GM19438 (cell line): ENCODE measurements at regions not wholly inside any gene's neighbourhood (a gene's known extent, or its start where the extent isn't known, plus 50 kb on each side); places are given as distances from the start of the nearest gene placed in this dataset.
"Not testable (repeated sequence)": the region's sequence is repeated elsewhere in the genome, so short reads cannot be mapped to it uniquely, and the experiment has no call there.

Source experiments
- ATAC-seq: cut with Tn5 transposase; IDR thresholded peaks from one replicate; pipeline ENCODE4 v1.9.1; 2021; ENCODE audit warnings: low read depth; ENCODE audit not compliant: unreplicated experiment

GRCh38 chr2:226118471-226119429 is 680.9 kb downstream of the IRS1 start:
- ATAC-seq, result no peak

DNA sequence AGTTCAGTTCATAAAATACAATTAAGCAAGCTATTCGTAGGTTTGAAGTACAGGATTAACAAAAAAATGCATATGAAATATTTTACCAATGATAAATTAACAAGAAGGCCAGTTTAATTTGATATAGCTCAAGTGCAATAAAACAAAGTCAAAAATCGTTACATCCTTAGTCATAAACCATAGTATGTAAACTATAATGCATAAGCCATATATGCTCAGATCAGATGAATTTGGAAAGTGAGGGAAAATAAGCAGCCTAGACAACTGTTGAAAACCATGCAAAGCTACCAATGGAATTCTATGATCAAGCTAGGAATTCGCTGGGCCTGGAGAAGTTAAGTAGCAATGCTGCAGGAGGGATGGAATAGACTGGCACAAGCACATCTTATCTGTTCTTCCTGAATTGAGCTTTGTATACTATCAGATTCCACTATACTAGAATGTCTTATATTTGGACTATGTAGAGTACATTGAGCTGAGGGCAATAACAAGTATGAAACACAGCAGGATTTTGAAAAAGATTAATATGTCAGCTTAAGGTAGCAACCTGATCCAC is 682.0 kb downstream of the IRS1 start:
- ATAC-seq, result no peak

DNA sequence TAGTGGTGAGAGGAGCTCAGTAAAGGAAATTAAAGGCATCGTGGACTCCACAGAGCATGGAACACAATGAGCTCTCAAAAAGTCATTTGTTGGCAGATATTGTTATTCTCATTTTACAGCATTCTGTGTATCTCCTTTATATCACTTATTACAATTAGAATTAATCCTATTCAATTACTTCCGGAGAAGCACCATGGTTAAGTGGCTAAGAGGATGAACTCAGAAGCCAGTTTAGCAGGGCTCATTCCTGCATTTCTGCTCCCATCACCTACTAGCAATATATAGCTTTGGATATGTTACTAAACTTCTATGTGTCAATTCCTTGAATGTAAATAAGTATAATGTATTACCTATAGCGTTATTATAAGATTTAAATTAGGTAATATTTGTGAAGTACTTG is 683.3 kb downstream of the IRS1 start:
- no peak for ATAC-seq

- ATAC-seq, result no peak
Observed at GRCh38 chr2:226115832-226116200, 683.8 kb downstream of the IRS1 start.

DNA sequence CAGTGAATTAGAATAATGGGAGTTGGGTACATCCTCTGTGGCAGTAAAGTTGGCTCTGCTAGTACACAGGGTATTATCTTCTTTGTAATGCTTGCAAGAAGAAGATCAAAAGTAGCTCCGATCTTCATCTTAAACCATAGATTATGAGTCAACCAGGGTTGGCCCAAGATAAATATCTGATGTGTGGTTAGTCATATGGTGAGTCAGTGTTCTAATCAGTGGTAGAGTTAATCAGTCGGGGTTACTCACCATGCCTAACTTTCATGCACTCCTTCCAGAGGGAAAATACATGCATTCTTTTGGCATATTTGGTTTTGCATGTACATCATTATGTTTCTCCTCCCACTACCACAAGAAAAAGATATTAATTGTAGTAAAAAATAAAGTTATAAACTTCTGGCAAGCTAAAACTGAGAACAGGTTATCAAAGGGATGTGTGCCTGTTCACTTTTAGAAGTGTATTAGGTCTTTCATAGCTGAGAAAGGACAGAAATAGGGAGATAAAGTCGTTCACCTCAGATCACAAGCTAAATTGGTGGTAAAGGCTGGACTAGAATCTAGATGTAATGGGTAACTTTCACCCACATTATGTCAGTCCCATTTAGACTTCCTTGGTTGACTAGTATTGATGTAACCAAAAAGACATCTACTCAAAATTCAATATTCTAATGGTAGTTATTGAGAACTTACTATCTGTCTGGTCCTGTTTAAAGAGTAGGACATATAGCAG is 684.4 kb downstream of the IRS1 start:
- ATAC-seq, result no peak

DNA sequence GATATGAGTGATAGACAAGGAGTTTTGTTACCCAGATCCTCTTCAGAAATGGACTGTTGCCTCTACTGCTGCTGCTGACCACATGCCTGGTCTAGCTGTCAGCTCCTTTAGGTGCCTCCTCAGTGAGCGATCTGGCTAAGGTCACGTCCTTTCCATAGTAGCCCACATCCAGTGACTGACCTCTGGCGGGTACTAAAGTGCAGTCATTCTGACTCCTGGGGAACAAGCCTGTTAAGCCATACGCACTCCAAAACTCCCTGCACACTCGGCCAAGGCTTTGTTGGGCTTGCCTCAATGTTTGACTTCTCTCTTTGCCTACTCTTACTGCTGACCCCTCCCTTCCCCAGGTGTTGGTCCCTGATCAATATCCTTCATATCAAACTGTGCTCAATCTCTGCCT is 685.2 kb downstream of the IRS1 start:
- no peak for ATAC-seq

DNA sequence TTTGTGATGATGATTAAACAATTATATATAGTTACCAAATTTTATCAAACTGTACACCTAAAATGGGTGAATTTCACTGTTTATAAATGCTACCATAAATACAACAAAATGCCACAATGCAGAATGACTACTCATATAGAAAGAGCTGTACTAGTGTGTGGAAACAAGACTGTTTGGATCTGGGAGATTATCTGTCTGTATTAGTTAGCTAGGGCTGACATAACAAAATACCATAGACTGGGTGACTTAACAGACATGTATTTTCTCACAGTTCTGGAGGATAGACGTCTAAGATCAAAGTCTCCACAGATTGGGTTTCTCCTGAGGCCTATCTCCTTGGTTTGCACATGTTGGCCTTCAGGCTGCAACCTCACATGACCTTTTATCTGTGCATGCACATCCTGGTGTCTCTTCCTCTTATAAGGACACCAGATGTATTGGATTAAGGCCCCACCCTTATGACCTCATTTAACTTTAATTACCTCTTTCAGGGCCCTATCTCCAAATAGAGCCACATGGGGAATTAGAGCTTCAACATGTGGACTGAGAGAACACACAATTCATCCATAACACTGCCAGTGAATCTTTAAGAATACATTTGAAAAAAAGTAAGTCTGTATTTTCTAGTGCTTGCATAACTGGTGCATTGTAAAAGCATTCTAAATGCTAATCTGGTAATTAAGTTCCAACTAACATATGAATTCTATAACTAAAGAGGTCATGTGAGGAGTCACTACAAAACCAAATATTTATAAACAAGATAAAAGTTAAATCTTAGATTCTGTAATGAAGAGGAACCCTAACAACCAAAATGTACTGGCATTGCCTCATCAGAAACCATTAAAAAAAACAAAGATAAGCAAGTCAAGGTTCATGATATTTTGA is 699.6 kb downstream of the NYAP2 start:
- ATAC-seq, result no peak

DNA sequence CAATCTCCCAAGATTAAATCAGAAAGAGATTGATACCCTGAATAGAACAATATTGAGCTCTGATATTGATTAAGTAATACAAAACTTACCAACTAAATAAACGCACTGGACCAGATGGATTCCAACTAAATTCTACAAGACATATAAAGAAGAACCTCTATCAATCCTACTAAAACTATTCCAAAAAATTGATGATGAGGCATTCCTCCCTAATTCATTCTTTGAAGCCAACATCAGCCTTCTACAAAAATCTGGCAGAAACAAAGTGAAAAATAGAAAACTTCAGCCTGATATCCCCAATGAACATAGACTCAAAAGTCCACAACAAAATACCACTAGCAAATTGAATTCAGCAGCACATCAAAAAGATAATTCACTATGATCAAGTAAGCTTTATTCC is 695.5 kb downstream of the NYAP2 start:
- no peak for ATAC-seq

GRCh38 chr2:226093364-226093763 is 693.9 kb downstream of the NYAP2 start:
- ATAC-seq, result no peak

GRCh38 chr2:226088366-226088674 is 688.8 kb downstream of the NYAP2 start:
- ATAC-seq, result no peak

DNA sequence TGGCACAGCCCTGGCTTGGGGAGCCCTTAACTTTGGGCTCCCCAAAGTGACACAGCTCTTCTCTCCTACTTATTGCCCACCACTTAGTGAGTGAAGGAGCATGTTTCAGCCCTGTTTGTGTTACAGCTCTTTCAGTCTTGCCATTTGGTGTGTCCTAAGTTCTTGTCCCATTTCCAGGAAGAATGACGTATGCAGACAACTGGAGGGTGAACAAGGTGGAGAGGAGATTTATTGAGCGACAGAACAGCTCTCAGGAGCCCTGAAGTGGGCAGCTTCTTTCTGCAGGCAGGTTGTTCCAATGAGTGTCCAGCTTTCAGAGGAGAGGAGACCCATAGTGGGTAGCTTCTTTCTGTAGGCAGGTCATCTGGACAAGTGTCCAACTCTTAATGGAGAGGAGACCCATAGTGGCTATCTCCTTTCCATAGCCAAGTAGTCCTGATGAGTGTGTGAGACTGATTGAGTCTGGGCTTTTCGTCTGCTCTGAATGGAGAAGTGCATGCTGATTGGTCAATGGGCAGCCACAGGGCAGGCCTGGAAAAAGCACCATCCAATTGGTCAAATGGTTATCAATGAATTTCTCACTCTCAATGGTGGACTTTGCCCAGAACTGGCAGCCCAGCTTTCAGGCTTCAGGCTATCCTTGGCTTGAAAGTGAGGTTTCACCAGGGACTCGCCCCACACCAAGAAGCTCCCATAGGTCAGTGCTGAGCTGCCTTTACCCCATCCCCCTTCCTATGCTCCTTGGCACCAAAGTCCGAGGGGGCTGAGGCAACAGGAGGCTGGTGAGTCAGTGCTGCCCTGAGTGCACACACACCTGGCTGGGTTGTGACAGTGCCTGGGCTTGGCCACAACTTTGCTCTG is 688.2 kb downstream of the NYAP2 start:
- ATAC-seq, result no peak

GRCh38 chr2:226087051-226087450 is 687.5 kb downstream of the NYAP2 start:
- ATAC-seq, result no peak

- ATAC-seq, result no peak
Observed at GRCh38 chr2:226086190-226086589, 686.7 kb downstream of the NYAP2 start.

- ATAC-seq, result not testable (repeated sequence)
Observed at GRCh38 chr2:226085425-226085824, 685.9 kb downstream of the NYAP2 start.

- ATAC-seq, result no peak
Observed at GRCh38 chr2:226080334-226080733, 680.8 kb downstream of the NYAP2 start.

- no peak for ATAC-seq
Observed at GRCh38 chr2:226079671-226080181, 680.2 kb downstream of the NYAP2 start.

- ATAC-seq, result no peak
Observed at GRCh38 chr2:226079196-226079595, 679.7 kb downstream of the NYAP2 start.

DNA sequence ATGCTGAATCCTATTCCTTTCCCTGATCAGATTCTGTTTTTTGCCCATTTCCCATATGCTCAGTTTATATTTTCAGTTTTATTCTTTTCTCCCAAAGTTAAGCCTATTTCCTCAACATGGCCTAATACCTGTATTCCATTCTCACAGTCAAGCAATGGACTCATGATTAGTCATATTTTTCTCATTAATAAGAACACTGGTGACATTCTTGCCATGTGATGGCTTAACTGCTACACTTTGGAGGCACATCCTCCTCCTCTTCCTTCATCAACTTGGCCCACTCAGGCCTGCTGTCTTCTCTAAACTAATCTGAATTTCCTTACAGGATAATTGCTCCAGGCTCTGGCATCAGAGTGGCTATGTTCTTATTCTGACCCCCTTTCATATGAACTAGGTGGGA is 679.2 kb downstream of the NYAP2 start:
- no peak for ATAC-seq

DNA sequence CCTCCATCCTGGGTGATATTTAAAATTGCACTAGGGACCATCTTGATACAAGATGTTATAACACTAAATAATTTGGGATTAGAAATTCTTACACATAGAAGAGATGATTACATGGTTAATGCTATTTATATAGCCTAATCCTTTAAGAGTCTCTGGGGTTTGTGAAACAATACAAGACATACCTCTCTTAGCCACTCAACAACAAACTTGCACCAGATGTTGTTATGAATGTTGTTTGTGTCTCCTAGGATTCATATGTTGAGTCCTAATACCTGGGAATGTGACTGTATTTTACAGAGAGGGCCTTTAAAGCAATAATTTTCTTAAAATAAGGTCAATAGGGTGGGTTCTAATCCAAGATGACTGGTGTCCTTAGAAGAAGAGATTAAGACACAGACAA is 678.3 kb downstream of the NYAP2 start:
- no peak for ATAC-seq

DNA sequence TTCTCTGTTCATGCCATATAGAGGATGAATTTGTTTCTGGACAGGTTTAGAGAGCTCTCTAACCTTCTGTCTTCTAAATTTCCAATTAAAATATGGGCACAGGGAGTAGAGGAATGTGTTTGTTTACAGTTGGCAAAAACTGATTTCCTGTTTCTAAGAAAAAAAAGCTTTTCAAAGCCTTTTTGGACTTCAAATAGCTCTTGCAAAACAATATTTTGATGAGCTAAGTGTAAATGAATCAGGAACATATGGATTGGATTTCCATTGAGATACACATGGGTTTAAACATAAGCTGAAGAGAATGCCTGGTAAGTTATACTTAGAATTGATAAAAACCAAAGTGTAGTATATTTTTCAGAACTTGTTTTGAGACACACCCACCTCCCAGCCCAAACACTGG is 677.5 kb downstream of the NYAP2 start:
- no peak for ATAC-seq
